ENCODE measurements at regions not wholly inside any gene's neighbourhood (a gene's known extent, or its start where the extent isn't known, plus 50 kb on each side); places are given as distances from the start of the nearest gene placed in this dataset.

DNA sequence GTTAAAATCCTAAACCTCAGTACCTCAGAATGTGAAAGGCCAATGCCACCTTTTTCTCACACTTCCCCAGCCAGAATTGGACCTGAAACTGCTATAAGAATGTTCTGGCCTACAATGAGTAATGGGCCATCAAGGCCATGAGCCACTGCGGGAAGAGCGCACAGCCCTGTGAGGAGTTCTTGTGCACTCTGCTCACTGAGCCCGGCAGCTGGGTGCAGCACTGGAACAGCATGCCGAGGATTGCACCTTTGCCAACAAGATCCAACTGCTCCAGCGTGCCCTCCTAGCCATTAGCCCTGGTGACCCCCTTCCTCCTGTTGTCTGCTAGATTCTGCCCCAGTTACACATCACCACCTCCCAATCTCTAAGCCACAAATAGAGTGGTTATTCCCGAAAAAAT is 758.1 kb downstream of the PRELID2 start:
- no peaks in the 10 kb centered on the region for H3K9me1 ChIP-seq (ENCODE audit: insufficient read depth, low read length)
- no peak overlapping the region for H3K9ac ChIP-seq (ENCODE audit: low read depth, low read length)
- H4K8ac ChIP-seq (ENCODE audit: low read depth in 2 of 2, low read length in 2 of 2), result no peak overlapping the region
- H2BK120ac ChIP-seq (ENCODE audit: low read depth, low read length), result no peak overlapping the region
- H4K91ac ChIP-seq (ENCODE audit: insufficient read depth, low read depth, low read length), result no peak overlapping the region
- no peak overlapping the region for H3K18ac ChIP-seq (ENCODE audit: low read depth, low read length)
- H2BK15ac ChIP-seq (ENCODE audit: low read depth, low read length), result no peak overlapping the region
- no peak overlapping the region for H3K4me3 ChIP-seq (ENCODE audit: insufficient read depth, low read depth, low read length)
- BruUV-seq (replicated peaks), result no TSS peak
- no peak overlapping the region for H4K5ac ChIP-seq (ENCODE audit: low read depth, low read length)
- no peak for TF ChIP-seq MAZ (IDR thresholded peaks at IDR 0.05; ENCODE audit: borderline replicate concordance, low read depth, low read length)
- no peak for TF ChIP-seq FOS (IDR thresholded peaks at IDR 0.05; ENCODE audit: low read depth, low read length)
- TF ChIP-seq MAFK (IDR thresholded peaks at IDR 0.05; ENCODE audit: low read depth, low read length), result no peak
- TF ChIP-seq POLR2A (IDR thresholded peaks at IDR 0.05; ENCODE audit: low read depth, low read length), result no peak
- TF ChIP-seq BHLHE40 (IDR thresholded peaks at IDR 0.05; ENCODE audit: low read depth, low read length), result no peak
- TF ChIP-seq, protein P1, sequence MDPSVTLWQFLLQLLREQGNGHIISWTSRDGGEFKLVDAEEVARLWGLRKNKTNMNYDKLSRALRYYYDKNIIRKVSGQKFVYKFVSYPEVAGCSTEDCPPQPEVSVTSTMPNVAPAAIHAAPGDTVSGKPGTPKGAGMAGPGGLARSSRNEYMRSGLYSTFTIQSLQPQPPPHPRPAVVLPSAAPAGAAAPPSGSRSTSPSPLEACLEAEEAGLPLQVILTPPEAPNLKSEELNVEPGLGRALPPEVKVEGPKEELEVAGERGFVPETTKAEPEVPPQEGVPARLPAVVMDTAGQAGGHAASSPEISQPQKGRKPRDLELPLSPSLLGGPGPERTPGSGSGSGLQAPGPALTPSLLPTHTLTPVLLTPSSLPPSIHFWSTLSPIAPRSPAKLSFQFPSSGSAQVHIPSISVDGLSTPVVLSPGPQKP (IDR thresholded peaks at IDR 0.05; ENCODE audit: borderline replicate concordance, low read depth, low read length), result no peak
- no peak for TF ChIP-seq NFE2L2 (IDR thresholded peaks at IDR 0.05; ENCODE audit: low read depth, low read length)
- no peak for TF ChIP-seq SMC3 (IDR thresholded peaks at IDR 0.05; ENCODE audit: low read depth, low read length)
- H2BK5ac ChIP-seq (ENCODE audit: low read depth, low read length, poor library complexity, severe bottlenecking), result no peak overlapping the region
- no peaks in the 10 kb centered on the region for H3K79me1 ChIP-seq (ENCODE audit: low read depth in 1 of 2, low read length in 2 of 2)
- no peak for ATAC-seq (ENCODE audit: low read depth)
- H2BK20ac ChIP-seq (ENCODE audit: low read depth, low read length), result no peak overlapping the region
- H3K23ac ChIP-seq (ENCODE audit: low read depth, low read length), result no peak overlapping the region
- 90% methylated on average over 3 of the region's 6 CpGs; no CpG with 5 or more reads in 1 of the 2 experiments for WGBS, 2 experiments (ENCODE audit: extremely low coverage in 2 of 2, insufficient read length in 1 of 2)
- no peak overlapping the region for H3K27ac ChIP-seq (ENCODE audit: insufficient read depth, low read length)
- H3K4ac ChIP-seq (ENCODE audit: low read depth, low read length), result no peak overlapping the region
- in situ Hi-C loops (cut with MboI; ENCODE audit: low sequenced_read_pairs), result no loop called here
- no peak for DNase-seq
- H3K4me2 ChIP-seq (ENCODE audit: low read depth, low read length), result no peak overlapping the region
- no peaks in the 10 kb centered on the region for H4K20me1 ChIP-seq (ENCODE audit: insufficient read depth, low read length)
- no peaks in the 10 kb centered on the region for H3K27me3 ChIP-seq (ENCODE audit: control insufficient read depth, insufficient read depth, low read length)
- no peak overlapping the region for H2AK9ac ChIP-seq (replicated peaks; ENCODE audit: low read depth, low read length, poor library complexity)
- H3K36me3 ChIP-seq (ENCODE audit: control insufficient read depth, insufficient read depth, low read length), result no peaks in the 10 kb centered on the region
- ChIA-PET POLR2A (ENCODE audit: unreplicated experiment) (no interaction called here), CTCF (no interaction called here)
- dilution Hi-C loops (cut with HindIII; ENCODE audit: low sequenced_read_pairs, unreplicated experiment), result no loop called here
- H3K4me1 ChIP-seq (ENCODE audit: control insufficient read depth, insufficient read depth, low read length), result no peaks in the 10 kb centered on the region
- no peak overlapping the region for H2AK5ac ChIP-seq (ENCODE audit: low read depth, low read length)
- H3K56ac ChIP-seq (ENCODE audit: extremely low read depth, insufficient read depth, low read length), result no peak overlapping the region
- intact Hi-C loops (cut with micrococcal nuclease), result no loop called here
- peak overlapping the region; percentile 14 for H2AFZ ChIP-seq (replicated peaks; ENCODE audit: low read length, poor library complexity)
- no peaks in the 10 kb centered on the region for H3K9me3 ChIP-seq (ENCODE audit: control insufficient read depth, insufficient read depth, low read length)
- H3K14ac ChIP-seq (replicated peaks; ENCODE audit: low read depth, low read length), result no peak overlapping the region

Data from IMR-90 (cell line).